ENCODE measurements at regions not wholly inside any gene's neighbourhood (a gene's known extent, or its start where the extent isn't known, plus 50 kb on each side); places are given as distances from the start of the nearest gene placed in this dataset.
"Not testable (repeated sequence)": the region's sequence is repeated elsewhere in the genome, so short reads cannot be mapped to it uniquely, and the experiment has no call there.

GRCh38 chr7:15845868-15846267 lies 159.4 kb upstream of the MEOX2 start:
- no peak for DNase-seq

GRCh38 chr7:15845461-15845860 lies 159.0 kb upstream of the MEOX2 start:
- DNase-seq, result no peak

DNA sequence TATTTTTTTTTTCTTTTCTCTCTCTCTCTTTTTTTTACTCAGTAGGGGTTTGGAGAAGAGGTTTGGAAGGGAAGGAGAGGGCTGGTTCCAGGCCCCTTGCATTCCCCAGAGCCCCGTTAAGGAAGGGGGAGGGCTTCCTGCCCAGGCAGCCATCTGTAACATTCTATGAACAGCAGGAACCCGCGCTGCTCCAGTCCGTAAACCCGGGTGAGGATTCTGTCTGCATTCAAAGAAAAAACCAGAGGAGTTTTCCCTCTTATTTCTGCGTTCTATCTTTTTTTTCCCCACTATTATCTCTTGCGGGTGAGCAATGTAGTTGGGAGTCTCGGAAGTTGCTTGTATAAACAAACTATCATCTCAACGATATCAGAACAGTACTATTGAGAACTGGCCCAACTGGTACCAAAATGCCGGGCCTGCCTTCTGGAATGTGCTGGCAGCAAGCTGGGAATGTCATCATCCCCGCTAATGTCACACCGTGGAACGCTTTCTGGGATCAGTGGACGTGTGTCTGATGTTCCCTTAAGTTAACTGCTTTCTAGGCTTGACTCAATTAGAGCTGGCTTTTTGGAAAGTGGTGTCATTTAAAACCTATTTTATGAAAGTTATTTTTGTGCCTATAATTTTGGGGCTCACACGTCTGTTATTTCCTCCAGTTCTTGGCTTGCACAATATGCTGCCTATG lies 153.1 kb upstream of the MEOX2 start:
- no peak for DNase-seq

GRCh38 chr7:15838265-15838664 lies 151.8 kb upstream of the MEOX2 start:
- no peak for DNase-seq

DNA sequence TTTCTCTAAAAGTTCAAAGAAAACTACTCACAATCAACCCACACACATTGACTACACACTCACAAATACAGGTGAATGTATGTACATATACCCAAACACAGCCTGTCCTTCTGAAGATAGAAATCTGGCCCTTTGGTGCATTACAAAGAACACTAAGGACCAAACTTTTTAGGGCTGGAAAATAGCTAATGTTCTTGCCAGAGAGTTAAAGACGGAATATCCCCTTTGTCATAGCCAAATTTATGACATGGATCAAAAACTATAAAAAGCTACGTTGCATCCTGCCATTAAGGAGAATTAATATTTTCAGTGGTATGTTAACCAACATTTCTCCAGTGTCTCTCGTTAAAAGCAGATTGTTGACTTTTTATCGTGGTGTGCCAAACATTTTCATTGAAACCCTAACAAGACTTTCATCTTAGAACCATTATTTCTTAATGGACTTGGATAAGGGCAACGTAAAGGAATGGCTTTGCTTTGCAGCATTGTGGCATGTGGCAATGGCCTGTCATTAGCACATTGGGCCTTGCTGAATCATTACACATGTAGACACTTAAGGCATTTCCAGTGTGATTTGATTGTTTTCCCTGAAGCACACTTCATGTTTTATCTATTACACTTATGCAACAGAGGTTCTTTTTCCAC lies 150.9 kb upstream of the MEOX2 start:
- no peak for DNase-seq

DNA sequence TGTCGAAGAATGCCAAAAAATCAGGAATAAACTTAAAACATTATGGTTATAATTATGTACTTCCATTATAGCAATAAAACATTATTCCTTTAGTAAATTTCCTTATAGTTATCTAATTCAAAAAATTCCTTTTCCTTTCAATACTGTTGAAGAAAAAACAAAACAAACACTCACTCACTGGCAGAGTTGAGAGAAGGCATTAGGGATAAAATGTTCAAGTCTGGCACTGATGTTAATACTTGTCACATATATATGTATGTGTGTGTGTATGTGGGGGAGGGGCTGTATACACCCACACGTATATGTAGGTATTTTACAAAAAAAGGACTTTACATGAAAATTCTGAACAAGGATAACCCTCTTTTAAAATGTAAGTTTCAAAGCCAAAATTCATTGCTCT lies 150.2 kb upstream of the MEOX2 start:
- no peak for DNase-seq

DNA sequence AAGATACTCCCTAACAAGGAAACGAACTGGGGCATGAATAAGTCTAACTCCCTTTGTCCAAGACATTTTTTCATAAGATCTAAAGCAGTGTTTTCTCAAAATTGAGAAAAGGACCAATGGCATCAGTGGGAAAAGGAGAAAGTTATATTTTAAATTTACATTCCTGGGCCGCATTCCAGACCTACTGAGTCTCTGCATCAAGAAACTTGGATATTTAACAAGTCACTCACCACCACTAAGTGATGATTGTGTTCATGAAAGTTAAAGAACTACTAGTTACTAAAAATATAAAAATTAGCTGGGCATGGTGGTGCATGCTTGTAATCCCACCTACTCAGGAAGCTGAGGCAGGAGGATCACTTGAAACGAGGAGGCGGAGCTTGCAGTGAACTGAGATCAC lies 149.6 kb upstream of the MEOX2 start:
- no peak for DNase-seq

DNA sequence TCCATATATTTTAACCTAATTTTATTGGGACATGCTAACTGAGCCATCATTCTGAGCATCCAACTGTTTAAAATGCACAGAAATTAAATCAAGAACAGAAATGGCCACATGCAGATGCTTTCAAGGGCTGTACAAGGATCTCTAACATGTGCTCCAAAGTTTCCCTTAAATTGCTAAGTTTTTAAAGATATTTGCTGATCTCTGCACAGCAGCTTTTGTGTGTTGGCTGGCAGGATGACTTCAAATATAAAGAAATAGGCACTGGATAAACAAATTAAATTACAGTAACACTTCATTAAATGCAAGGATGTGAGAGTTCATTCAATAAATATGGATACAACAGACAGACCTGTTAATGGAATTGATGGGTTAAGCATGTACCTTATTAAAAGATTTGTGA lies 148.0 kb upstream of the MEOX2 start:
- DNase-seq, result no peak

DNA sequence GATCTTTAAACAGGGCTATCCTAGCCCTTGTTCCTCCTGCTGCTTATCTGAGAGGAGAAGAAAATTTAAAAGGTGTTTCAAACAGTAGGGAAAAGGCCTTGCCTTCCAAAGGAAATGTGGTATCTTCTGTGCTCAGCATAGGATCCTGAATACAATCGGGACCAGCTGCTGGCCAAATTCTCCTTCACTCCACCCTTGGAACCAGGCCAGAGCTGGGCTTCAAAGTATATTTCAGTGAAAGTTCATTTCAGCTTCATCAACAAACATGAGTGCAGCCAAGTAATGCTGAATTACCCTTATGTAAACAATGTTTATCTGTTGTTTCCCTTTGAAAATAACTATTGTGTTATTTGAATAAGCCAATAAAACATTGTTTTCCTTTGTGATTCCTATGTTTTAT lies 146.5 kb upstream of the MEOX2 start:
- no peak for DNase-seq

- no peak for DNase-seq
These were observed 145.1 kb upstream of the MEOX2 start for GRCh38 chr7:15831606-15832005.

GRCh38 chr7:15829691-15830090 lies 143.2 kb upstream of the MEOX2 start:
- no peak for DNase-seq

DNA sequence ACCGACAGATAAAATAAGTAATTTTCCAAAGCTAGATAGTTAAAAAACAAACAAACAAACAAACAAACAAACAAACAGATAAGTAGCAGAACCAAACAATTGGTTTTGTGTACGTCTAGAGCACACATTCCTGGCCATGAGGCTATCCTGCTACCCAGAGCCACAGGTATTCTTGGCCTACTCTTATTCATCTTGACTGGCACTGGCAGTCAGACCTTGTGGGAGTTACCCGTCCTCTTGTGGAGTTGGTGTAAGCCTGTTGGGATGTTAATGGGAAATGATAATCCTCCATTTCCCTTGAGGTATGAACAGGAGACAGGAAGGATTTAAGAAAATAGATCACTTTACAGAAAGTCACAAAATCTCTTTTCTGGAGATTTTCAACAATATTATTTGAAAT lies 142.4 kb upstream of the MEOX2 start:
- DNase-seq, result no peak

- DNase-seq, result no peak
These were observed 135.3 kb upstream of the MEOX2 start for GRCh38 chr7:15821484-15822427.

GRCh38 chr7:15820319-15820718 lies 133.8 kb upstream of the MEOX2 start:
- no peak for DNase-seq

- no peak for DNase-seq
These were observed 130.4 kb upstream of the MEOX2 start for GRCh38 chr7:15816835-15817426.

GRCh38 chr7:15813448-15813847 lies 127.0 kb upstream of the MEOX2 start:
- DNase-seq, result no peak

DNA sequence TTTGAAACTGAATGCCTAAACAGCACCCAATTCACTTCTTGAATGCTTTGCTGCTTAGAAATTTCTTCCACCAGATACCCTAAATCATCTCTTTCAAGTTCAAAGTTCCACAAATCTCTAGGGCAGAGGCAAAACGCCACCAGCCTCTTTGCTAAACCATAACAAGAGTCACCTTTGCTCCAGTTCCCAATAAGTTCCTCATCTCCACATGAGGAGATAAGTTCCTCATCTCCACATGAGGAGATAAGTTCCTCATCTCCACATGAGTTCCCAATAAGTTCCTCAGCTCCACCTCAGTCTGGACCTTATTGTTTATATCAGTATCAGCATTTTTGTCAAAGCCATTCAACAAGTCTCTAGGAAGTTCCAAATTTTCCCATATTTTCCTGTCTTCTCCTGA lies 123.9 kb upstream of the MEOX2 start:
- not testable (repeated sequence) for DNase-seq

DNA sequence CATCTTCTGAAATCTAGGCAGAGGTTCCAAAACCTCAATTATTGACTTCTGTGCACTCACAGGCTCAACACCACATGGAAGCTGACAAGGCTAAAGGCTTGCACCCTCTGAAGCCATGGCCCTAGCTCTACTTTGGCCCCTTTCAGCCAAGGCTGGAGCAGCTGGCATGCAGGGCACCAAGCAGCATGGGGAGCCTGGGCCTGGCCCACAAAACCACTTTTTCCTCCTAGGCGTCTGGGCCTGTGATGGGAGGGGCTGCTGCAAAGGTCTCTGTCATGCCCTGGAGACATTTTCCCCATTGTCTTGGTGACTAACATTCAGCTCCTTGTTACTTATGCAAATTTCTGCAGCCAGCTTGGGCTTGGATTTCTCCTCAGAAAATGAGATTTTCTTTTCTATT lies 123.5 kb upstream of the MEOX2 start:
- not testable (repeated sequence) for DNase-seq

GRCh38 chr7:15805891-15806290 lies 119.4 kb upstream of the MEOX2 start:
- no peak for DNase-seq

DNA sequence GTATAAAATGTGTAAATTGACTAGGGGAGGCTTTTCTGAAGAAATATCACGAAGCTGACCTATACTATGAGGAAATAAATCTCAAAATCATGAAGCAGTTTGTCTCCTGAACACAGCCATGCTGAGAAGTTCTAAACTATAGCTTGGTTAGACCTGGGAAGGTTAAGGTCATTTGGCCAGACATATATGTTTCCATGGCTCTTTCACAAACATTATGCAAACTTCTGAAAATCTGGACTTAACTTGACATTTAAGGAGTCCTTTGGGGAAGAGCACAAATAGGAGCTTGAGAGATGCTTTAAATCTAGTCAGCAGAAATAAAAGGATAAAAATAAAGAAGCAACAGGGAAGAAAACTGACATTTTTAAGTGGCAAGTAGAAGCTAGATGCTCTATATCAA lies 115.9 kb upstream of the MEOX2 start:
- DNase-seq, result no peak

DNA sequence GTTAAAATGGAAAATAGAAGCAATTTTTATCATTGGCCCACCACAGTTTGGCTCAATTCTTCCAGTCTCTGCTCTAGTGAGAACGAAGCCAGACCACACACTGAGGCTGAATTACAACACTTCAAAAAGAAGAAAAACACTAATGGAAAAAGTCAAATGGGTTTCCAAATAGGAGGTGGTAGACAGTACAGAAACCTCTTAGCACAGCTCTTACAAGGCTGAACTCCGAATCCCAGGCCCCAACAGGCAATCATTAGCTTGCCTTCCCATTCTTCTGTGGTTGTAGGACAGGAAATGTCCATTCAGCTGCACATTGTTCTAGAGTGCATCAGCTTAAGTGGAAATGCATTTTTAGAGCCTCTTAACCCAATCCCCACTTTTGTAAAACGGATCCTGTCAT lies 115.1 kb upstream of the MEOX2 start:
- DNase-seq, result no peak

DNA sequence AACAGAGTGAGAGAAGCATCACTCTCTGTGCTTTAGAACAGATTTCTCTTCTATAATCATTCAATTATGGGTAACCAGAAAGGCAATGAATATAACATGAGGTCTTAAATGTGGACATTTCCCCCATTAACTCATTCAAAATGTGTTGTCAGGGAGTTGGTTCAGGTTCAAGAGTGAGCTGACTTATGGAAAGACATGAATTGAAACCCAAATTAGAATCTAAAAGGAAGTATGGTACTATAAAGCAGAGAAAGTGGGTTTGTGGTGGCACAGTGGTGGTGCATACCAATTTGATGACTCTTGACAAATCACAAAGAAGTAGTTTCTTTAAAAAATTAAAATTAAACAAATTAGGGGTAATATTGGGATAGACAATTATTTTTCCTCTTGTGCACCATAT lies 114.6 kb upstream of the MEOX2 start:
- no peak for DNase-seq

DNA sequence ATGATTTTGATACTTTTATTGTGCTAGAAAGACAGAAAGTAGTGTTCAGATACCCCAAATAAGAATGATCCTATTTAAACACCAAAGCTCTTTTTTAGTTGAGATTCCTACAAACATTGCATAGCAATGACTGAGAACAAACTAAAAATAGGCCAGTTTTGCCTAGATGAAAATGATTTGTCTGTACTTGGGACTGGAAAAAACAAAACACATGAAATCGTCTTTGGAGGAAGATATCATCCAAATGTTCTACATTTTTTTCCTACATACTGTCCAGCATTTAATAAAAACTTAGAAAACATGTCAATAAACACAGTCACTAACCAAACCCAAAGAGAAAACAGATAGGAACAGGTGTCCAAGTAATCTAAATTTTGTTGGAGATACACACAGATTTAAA lies 111.6 kb upstream of the MEOX2 start:
- no peak for DNase-seq

- DNase-seq, result no peak
These were observed 108.9 kb upstream of the MEOX2 start for GRCh38 chr7:15795393-15795792.

Measured in stimulated activated naive CD4-positive, alpha-beta T cell treated with Interleukin-2 at 50 U/mL for 16 hours (primary cell).